Endothelial cell of umbilical vein (primary cell): ENCODE measurements at regions not wholly inside any gene's neighbourhood (a gene's known extent, or its start where the extent isn't known, plus 50 kb on each side); places are given as distances from the start of the nearest gene placed in this dataset.

Experiments
- BruUV-seq: library from RNA; stranded (reverse); fragments of 400-500 nt; replicated peaks from 2 replicates; lab custom pipeline; 2021; lab: Mats Ljungman, UMichigan
- CTCF ChIA-PET: fragments of 300-600, 350-600 bp; sonication (Branson Sonifier 250); formaldehyde crosslinking; loops from one replicate; lab custom pipeline; 2021; ENCODE audit warnings: antibody characterized with exemption, inconsistent platforms; lab: Charles Lee
- POLR2A ChIA-PET: fragments of 300-600, 350-600 bp; sonication (Branson Sonifier 250); formaldehyde crosslinking; loops from one replicate; lab custom pipeline; 2021; ENCODE audit warnings: antibody characterized with exemption, inconsistent platforms; lab: Charles Lee
- DNase-seq: peaks from one replicate; pipeline ENCODE4 v3.0.0-alpha.2; 2011; ENCODE audit warnings: low read depth, low spot score
- FAIRE-seq: peaks from 2 replicates; lab custom pipeline; 2011; peaks lifted over from hg19 to GRCh38; lab: Jason Lieb, UNC
- H2AFZ ChIP-seq: 2 replicates; pipeline ENCODE4 v1.6.0; 2012; ENCODE audit warnings: low read depth, low read length, control low read depth, inconsistent platforms
- H3K27ac ChIP-seq: 2 replicates; pipeline ENCODE4 v1.5.1; 2011; ENCODE audit warnings: low read depth, mild to moderate bottlenecking, control low read depth, low read length, moderate library complexity; ENCODE audit not compliant: insufficient read depth
- H3K27me3 ChIP-seq, 2 experiments: 2 replicates each; pipeline versions ENCODE4 v1.6.0 to v1.6.1; 2011; ENCODE audit warnings: low read length in 2 of 2, mixed read lengths in 1 of 2; ENCODE audit not compliant: control insufficient read depth in 2 of 2, insufficient read depth in 2 of 2
- H3K36me3 ChIP-seq, 2 experiments: 2 replicates in 1 of 2; 3 replicates in 1 of 2; pipeline ENCODE4 v1.5.1; 2011; ENCODE audit warnings: low read length in 2 of 2, mild to moderate bottlenecking in 1 of 2, moderate library complexity in 1 of 2; ENCODE audit not compliant: control insufficient read depth in 2 of 2, insufficient read depth in 2 of 2; ENCODE audit errors: extremely low read depth in 1 of 2
- H3K4me1 ChIP-seq: 3 replicates; pipeline ENCODE4 v1.5.1; 2011; ENCODE audit warnings: mild to moderate bottlenecking, low read length; ENCODE audit not compliant: control insufficient read depth, insufficient read depth; ENCODE audit errors: extremely low read depth
- H3K4me2 ChIP-seq: 2 replicates; pipeline ENCODE4 v1.6.1; 2011; ENCODE audit warnings: low read length, control low read depth, mixed read lengths; ENCODE audit not compliant: insufficient read depth
- H3K4me3 ChIP-seq, 3 experiments: fragments of 200-600 bp in 1 of 3; sonication (generic), shearing (Covaris generic) in 1 of 3; replicated peaks in 1 of 3; 2 replicates each; pipeline ENCODE4 v1.5.1; 2011 to 2016; ENCODE audit warnings: control low read depth in 3 of 3, low read length in 3 of 3, mild to moderate bottlenecking in 2 of 3, inconsistent platforms in 1 of 3, low read depth in 1 of 3, moderate library complexity in 1 of 3; ENCODE audit not compliant: insufficient read depth in 1 of 3
- H3K79me2 ChIP-seq: 2 replicates; pipeline ENCODE4 v1.6.0; 2012; ENCODE audit warnings: low read length, inconsistent platforms; ENCODE audit not compliant: control insufficient read depth, insufficient read depth
- H3K9ac ChIP-seq: replicated peaks from 2 replicates; pipeline ENCODE3; 2011; ENCODE audit warnings: low read length, control low read depth; ENCODE audit not compliant: insufficient read depth; ENCODE audit errors: extremely low read depth
- H3K9me1 ChIP-seq: replicated peaks from 3 replicates; pipeline ENCODE4 v1.6.0; 2011; ENCODE audit warnings: mild to moderate bottlenecking, low read length; ENCODE audit not compliant: control insufficient read depth, insufficient read depth; ENCODE audit errors: extremely low read depth
- H3K9me3 ChIP-seq: replicated peaks from 2 replicates; pipeline ENCODE4 v1.5.1; 2012; ENCODE audit warnings: low read length, inconsistent platforms; ENCODE audit not compliant: control insufficient read depth, insufficient read depth
- H4K20me1 ChIP-seq: replicated peaks from 2 replicates; pipeline ENCODE3; 2011; ENCODE audit warnings: mild to moderate bottlenecking, low read length; ENCODE audit not compliant: control insufficient read depth, insufficient read depth; ENCODE audit errors: extremely low read depth
- CTCF ChIP-seq, 2 donors: IDR thresholded peaks; 1 replicate in 1 of 2; 2 replicates in 1 of 2; pipeline ENCODE4 v1.5.1; 2011; ENCODE audit warnings: low read length in 2 of 2, mild to moderate bottlenecking in 2 of 2, moderate library complexity in 2 of 2, control low read depth in 1 of 2, inconsistent platforms in 1 of 2, low read depth in 1 of 2; ENCODE audit not compliant: insufficient read depth in 1 of 2; ENCODE audit errors: extremely low read depth in 1 of 2
- EZH2 ChIP-seq: IDR thresholded peaks from 2 replicates; pipeline ENCODE4 v1.6.1; 2012; ENCODE audit warnings: borderline replicate concordance, low read depth, mild to moderate bottlenecking, moderate library complexity, low read length, inconsistent platforms; ENCODE audit not compliant: severe bottlenecking
- FOS ChIP-seq: IDR thresholded peaks from 2 replicates; pipeline ENCODE4 v1.6.1; 2011; ENCODE audit warnings: mild to moderate bottlenecking, low read length, moderate library complexity, borderline replicate concordance; ENCODE audit not compliant: insufficient read depth
- GATA2 ChIP-seq: IDR thresholded peaks from 2 replicates; pipeline ENCODE4 v1.7.0; 2011; ENCODE audit warnings: low read depth, mild to moderate bottlenecking, moderate library complexity, mixed read lengths, low read length; ENCODE audit not compliant: insufficient read length, insufficient read depth
- JUN ChIP-seq: IDR thresholded peaks from 2 replicates; pipeline ENCODE4 v1.6.1; 2011; ENCODE audit warnings: borderline replicate concordance, low read depth; ENCODE audit not compliant: insufficient read length, insufficient read depth
- MYC ChIP-seq: IDR thresholded peaks from one replicate; pipeline ENCODE4 v1.6.1; 2011; ENCODE audit warnings: mild to moderate bottlenecking, low read depth, low read length
- POLR2A ChIP-seq: IDR thresholded peaks from 2 replicates; pipeline ENCODE4 v1.6.1; 2012; ENCODE audit warnings: low read depth, mild to moderate bottlenecking, control low read depth, low read length
- POLR2AphosphoS5 ChIP-seq: IDR thresholded peaks from 2 replicates; pipeline ENCODE4 v1.6.1; 2012; ENCODE audit warnings: low read depth, mild to moderate bottlenecking, control low read depth, low read length, moderate library complexity; ENCODE audit not compliant: insufficient read depth
- dilution Hi-C: fragments of 300-500 bp; cut with MboI; formaldehyde crosslinking; loops from one replicate; pipeline ENCODE4 v1.15.0; 2019; ENCODE audit warnings: low sequenced_read_pairs; ENCODE audit not compliant: extremely low pct_ligation_motif_present
- intact Hi-C: fragments of 100-400 bp; cut with micrococcal nuclease; formaldehyde crosslinking; loops from one replicate; pipeline ENCODE4 v1.10.0; 2022
- TF ChIP-seq, protein P1 (sequence below): IDR thresholded peaks from 2 replicates; pipeline ENCODE4 v1.6.1; 2011; ENCODE audit not compliant: insufficient read depth, insufficient read length

- intact Hi-C loops (no loop called here), dilution Hi-C loops (no loop called here)
- no peak overlapping the region for H3K27ac ChIP-seq
- H3K4me1 ChIP-seq = no peaks in the 10 kb centered on the region
- H3K79me2 ChIP-seq = no peaks in the 10 kb centered on the region
- H3K27me3 ChIP-seq = no peaks in the 10 kb centered on the region
- no peaks in the 10 kb centered on the region for H4K20me1 ChIP-seq
- H3K4me3 ChIP-seq = no peak overlapping the region
- no peaks in the 10 kb centered on the region for H3K9me1 ChIP-seq
- TF ChIP-seq MYC = no peak
- TF ChIP-seq EZH2 = no peak
- no peak for TF ChIP-seq FOS
- no peak for TF ChIP-seq POLR2A
- no peak for TF ChIP-seq CTCF (IDR thresholded peaks at IDR 0.05; ENCODE audit: extremely low read depth in 1 of 2, insufficient read depth in 1 of 2, low read depth in 1 of 2, low read length in 2 of 2)
- TF ChIP-seq, protein P1, sequence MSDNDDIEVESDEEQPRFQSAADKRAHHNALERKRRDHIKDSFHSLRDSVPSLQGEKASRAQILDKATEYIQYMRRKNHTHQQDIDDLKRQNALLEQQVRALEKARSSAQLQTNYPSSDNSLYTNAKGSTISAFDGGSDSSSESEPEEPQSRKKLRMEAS = no peak
- no peak for TF ChIP-seq JUN
- TF ChIP-seq GATA2 = no peak
- TF ChIP-seq POLR2AphosphoS5 = no peak
- H2AFZ ChIP-seq = no peak overlapping the region
- CTCF ChIA-PET = no interaction called here
- no peaks in the 10 kb centered on the region for H3K36me3 ChIP-seq
- POLR2A ChIA-PET = no interaction called here
- FAIRE-seq (no peak), DNase-seq (no peak)
- no TSS peak for BruUV-seq
- peaks cover 2% of the 10 kb centered on the region for H3K9me3 ChIP-seq
- no peak overlapping the region for H3K9ac ChIP-seq
- H3K4me2 ChIP-seq = no peak overlapping the region
Measured at GRCh38 chr16:48814994-48815393, 205.0 kb upstream of the N4BP1 start.
